HT1080 (cell line): ENCODE measurements at regions not wholly inside any gene's neighbourhood (a gene's known extent, or its start where the extent isn't known, plus 50 kb on each side); places are given as distances from the start of the nearest gene placed in this dataset.
A peak's percentile ranks its signal among the peaks of the same experiment; 100 is the strongest.
"Not testable (repeated sequence)": the region's sequence is repeated elsewhere in the genome, so short reads cannot be mapped to it uniquely, and the experiment has no call there.

Experiments used
- DNase-seq: peaks from one replicate; pipeline ENCODE4 v3.0.0-alpha.2; 2015; ENCODE audit warnings: low read depth

DNA sequence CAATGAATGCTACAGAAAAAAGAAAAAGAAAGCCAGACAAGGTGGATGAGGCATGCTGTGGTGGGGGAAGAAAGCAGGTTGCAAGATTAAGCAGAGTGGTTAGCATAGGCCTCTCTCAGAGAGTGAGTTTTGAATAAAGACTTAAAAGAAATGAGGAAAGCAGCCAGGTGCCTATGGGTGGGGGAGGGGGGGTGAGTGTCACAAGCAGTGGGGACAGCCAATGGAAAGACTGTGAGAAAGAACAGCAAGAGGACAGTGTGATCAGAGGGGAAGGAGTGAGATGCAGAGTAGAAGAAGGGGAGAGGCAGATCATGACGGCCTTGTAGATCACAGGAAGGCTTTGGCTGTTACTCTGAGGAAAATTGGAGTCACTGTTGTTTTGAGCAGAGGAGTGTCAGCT, 162.5 kb downstream of the SOX3 start:
- no peak for DNase-seq

GRCh38 chrX:140337263-140337662, 167.6 kb downstream of the SOX3 start:
- DNase-seq, result no peak

- DNase-seq, result peak; percentile 74
These were observed 186.6 kb downstream of the SOX3 start for GRCh38 chrX:140318296-140318695.

DNA sequence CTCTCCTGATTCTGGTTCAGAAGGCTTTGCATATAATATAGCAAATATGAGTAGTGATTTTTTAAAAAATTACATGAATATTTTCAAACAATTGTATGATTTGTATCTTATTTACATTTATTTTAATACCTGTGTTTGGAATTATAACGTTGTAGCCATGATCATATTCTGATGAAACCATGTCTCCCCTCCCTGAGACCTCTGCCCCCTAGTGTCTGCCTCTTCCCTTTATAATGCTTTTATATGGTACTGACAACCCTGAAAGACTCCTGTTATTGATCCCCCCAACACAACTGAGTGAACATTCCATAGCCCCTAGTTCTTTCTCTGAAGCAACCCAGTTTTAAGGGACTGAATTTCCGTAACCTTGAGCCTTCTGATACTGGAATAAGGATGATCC, 187.4 kb downstream of the SOX3 start:
- no peak for DNase-seq

GRCh38 chrX:140298960-140299825, 205.7 kb downstream of the SOX3 start:
- DNase-seq, result peak; percentile 39

GRCh38 chrX:140297273-140297672, 207.6 kb downstream of the SOX3 start:
- DNase-seq, result no peak

DNA sequence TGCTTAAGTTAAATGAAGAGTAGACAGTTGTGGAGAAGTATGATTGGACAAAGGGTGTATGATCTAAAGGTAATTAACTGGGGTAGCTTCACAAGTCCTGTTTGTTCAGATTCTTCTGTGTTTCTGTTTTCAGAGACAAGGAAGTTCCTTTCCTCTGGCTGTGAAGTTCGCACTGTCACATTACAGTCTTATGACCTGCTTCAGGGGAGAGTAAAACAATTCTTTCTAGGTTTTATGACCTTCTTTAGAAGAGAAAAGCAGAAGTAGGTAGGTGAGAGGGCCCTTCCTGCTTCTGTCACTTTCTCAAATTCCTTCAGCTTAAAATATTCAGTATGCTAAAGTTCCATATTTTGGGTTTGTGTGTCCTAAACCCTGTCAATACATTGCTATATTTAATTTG, 211.9 kb downstream of the SOX3 start:
- DNase-seq, result no peak

DNA sequence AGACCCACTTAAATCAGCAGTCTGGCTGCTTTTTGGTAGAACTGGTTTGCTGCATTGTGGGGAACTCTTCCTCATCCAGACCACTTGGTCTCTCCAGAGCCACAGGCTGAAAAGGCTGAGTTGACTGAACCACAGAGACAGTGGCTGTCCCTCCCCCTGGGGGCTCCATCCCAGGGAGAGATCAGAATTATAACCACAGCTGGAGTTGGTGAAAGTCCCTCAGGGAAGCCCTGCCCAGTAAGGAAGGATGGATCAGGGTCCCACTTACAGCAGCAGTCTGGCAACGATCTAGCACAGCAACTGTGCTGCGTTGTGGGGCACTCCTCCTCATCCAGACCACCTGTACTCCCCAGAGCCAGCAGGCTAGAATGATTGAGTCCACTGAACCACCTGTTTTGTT, 212.7 kb downstream of the SOX3 start:
- DNase-seq, result no peak

GRCh38 chrX:140274811-140275525, 229.9 kb downstream of the SOX3 start:
- DNase-seq, result peak; percentile 85

DNA sequence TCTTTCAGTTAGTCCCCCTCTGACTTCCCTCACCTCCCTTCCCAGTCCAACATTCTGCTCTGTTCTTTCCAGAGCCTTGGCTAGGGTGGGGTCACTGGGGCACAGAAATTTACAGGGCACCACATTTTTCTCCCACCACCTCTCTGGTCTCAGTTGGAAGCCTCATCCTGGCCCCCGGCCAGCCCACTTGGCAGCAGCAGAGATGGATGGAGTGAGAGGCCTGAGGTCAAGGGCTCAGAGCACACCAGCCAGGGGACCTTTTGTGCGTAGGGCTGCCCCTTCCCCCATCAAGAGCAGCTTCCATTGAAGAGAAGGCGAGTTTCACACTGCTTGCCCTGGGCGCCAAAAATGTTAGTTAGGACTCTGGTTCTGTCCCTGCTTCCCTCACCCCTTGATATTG, 230.9 kb downstream of the SOX3 start:
- DNase-seq, result no peak

DNA sequence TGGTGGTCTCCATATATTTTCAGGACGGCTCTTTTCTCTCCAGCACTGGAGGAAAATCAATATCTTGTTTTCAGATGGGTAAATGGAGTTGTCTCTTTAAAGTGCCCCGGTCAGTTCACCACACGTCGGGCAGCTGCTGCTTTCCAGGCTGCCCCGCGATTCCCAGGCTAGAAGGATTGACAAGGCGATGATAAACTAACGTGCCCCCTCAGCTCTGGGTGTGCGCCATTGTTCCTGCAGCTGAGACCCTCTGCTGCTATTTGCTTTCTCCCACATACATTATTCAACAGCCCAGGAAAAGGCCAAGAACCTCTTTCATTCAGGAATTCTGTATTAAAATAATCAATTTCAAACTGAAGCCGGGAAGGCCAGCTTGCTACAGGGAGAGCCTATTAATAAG, 254.5 kb downstream of the SOX3 start:
- no peak for DNase-seq

DNA sequence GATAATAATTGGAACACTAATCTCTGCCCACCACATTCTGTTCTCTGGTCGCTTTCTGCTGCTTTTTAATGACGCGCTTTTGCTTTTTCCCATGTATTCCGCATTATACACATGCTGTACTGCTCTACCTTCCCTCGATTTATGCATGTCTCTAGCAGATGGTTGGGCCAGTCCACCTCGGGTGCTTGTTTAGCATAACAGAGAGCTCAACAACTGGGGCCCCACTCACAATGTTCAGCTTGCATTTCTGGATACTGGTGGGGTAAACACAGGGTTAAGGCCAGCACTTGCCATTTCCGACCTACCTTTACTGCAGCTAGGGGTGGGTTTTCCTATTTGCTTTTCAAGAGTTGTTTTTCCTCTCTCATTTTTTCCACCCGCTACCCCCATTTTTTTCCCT, 255.8 kb downstream of the SOX3 start:
- DNase-seq, result no peak

DNA sequence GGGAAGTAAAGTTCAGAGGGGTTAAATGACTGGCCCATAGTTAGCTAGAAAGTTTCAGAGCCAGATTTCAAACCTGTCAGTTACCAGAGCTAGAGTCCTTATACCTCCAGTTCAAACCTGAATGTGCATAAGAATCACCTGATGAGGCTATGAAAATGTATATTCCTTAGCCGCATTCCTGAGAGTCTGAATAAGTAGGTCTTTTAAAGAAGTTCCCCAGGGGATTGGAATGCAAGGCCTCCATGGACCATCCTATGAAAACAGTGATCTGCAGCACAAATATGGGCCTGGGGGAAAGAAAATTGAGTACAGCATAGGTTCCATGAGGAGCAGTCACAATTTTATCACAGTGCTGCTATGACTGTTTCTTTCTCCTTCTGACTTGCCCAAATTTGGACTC, 263.9 kb upstream of the CXorf66 start:
- DNase-seq, result no peak

DNA sequence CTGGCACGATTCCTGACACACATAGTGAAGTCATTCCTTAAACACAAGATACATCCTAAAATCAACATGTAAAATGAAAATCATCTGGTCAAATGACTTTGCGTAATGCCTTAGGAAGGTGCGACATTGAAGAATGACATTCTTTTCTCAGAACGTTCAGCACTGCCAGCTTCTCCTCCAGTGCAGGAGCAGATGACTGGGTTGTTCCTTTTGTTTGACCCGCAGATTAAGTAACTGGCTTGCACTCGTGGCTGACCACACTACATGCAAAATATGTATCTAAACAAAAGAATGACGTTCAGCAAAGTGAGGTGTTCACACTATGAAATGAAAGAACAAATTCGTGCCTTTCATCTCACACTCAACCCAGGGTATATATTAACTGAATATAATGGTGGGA, 260.7 kb upstream of the CXorf66 start:
- DNase-seq, result not testable (repeated sequence)

DNA sequence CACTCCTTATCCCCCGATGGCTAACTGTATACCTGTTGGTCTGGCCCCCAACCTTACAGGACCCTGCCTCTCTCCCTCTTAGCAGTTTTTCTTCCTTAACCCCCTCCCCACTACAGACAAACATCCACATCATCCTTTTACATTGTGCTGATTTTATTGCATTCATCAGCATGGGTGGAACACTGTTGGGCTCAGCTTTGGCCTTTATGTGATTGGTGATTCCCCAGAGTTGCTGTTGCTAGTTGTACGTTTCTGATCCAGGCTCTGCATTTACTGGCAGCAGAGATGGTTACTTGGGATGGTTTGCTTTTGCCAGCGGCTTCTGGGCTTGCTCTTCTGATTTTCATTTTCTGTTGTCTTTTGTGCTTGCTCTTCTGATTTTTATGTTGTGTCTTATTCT, 250.6 kb upstream of the CXorf66 start:
- DNase-seq, result not testable (repeated sequence)

DNA sequence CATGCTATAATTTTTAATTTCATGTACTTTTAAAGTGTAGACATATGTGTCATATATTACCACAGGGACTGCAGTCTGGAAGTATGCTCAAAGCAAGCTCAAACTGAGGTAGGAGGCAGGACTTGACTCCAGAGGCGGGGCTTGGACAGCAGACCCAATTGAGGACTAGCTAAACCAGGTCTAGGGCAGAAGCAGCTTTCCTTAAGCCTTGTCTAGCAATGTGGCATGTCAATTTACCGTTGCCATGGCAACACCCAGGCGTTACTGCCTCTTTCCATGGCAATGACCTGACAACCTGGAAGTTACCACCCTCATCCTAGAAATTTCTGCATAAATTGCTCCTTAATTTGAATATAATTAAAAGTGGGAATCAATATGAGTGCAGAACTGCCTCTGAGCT, 249.2 kb upstream of the CXorf66 start:
- not testable (repeated sequence) for DNase-seq

GRCh38 chrX:140206657-140207056, 241.3 kb upstream of the CXorf66 start:
- no peak for DNase-seq

- no peak for DNase-seq
These were observed 225.3 kb upstream of the CXorf66 start for GRCh38 chrX:140190441-140191108.

DNA sequence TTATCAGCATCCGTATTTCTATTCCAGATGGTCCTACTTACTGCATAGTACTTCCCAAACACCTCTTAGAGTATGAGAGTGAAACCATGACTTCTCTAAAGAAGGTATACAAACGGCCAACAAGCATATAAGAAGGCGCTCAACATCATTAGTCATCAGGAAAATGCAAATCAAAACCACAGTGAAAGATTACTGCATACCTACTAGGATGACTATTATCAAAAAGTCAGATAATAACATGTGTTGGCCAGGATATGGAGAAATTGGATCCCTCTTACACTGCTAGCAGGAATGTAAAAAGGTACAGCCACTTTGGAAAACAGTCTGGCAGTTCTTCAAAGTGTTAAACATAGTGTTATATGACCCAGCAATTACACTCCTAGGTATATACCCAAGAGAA, 215.3 kb upstream of the CXorf66 start:
- peak; percentile 94 for DNase-seq

DNA sequence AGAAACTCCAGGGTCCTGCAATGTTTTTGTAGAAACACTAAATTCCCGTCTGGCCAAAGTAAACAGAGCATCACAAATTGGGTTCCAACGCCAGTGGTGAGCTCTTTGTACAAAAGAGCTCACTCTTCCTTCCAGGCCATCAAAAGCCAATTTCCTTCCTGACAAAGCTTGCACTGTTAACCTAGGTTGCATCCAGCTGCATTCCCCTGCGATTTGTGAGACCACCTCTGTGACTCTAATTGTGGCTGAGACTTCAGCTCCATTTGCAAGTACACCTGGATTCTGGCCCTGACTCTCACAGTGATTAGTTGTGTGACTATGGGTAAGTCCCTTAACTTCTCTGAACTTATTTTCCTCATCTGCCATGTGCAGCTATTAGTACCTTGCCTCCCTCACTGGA, 212.5 kb upstream of the CXorf66 start:
- no peak for DNase-seq

- no peak for DNase-seq
These were observed 207.1 kb upstream of the CXorf66 start for GRCh38 chrX:140172401-140172800.

- no peak for DNase-seq
These were observed 202.2 kb upstream of the CXorf66 start for GRCh38 chrX:140167551-140167950.
